ENCODE measurements at regions not wholly inside any gene's neighbourhood (a gene's known extent, or its start where the extent isn't known, plus 50 kb on each side); places are given as distances from the start of the nearest gene placed in this dataset.

GRCh38 chr15:70474471-70475406 is 288.6 kb downstream of the UACA start:
- TF ChIP-seq, protein P1, sequence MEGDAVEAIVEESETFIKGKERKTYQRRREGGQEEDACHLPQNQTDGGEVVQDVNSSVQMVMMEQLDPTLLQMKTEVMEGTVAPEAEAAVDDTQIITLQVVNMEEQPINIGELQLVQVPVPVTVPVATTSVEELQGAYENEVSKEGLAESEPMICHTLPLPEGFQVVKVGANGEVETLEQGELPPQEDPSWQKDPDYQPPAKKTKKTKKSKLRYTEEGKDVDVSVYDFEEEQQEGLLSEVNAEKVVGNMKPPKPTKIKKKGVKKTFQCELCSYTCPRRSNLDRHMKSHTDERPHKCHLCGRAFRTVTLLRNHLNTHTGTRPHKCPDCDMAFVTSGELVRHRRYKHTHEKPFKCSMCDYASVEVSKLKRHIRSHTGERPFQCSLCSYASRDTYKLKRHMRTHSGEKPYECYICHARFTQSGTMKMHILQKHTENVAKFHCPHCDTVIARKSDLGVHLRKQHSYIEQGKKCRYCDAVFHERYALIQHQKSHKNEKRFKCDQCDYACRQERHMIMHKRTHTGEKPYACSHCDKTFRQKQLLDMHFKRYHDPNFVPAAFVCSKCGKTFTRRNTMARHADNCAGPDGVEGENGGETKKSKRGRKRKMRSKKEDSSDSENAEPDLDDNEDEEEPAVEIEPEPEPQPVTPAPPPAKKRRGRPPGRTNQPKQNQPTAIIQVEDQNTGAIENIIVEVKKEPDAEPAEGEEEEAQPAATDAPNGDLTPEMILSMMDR (conservative IDR thresholded peaks at IDR 0.05; ENCODE audit: low read depth, low read length): no peak
- H3K4me3 ChIP-seq (ENCODE audit: low read length): no peak overlapping the region
- DNase-seq (ENCODE audit: low read depth): peak; percentile 98

DNA sequence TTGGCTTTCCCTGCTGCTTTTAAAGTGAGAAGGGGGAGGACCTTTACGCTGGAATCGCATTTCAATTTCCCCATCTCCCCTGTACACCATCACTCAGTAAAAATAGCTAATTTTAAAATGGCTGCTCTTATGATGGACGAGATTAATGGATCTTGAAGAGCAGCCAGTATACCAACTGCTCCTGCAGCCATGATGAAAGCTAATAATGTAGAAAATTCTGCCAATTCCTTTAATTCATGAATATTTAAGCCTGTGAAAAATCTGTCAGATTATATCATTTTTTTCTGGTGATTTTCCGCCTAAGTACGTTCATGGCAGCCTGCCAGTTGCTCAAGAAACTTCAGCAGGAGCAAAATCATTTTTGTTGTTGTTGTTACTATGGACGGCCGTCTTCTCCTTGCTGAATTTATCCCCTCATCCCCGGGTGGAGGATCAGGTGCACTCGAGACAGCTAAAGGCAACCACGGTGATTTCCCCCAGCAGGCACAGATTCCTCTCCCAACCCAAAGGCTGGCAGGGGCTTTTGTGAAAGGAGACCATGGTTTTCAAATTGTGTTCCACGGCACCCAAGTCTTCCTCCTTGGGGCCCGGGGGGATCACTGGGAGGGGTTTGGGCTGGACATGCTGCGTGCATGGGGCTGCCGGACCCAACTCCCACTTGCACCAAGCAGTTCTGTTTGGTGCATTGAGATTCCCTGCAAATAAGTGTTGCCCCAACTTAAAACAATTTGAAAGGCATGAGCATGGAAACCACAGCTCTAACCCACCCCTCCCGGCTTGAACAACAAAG is 289.6 kb downstream of the UACA start:
- TF ChIP-seq, protein P1 (conservative IDR thresholded peaks at IDR 0.05; ENCODE audit: low read depth, low read length): no peak
- peak; percentile 89 for DNase-seq (ENCODE audit: low read depth)
- H3K4me3 ChIP-seq (ENCODE audit: low read length): no peak overlapping the region

DNA sequence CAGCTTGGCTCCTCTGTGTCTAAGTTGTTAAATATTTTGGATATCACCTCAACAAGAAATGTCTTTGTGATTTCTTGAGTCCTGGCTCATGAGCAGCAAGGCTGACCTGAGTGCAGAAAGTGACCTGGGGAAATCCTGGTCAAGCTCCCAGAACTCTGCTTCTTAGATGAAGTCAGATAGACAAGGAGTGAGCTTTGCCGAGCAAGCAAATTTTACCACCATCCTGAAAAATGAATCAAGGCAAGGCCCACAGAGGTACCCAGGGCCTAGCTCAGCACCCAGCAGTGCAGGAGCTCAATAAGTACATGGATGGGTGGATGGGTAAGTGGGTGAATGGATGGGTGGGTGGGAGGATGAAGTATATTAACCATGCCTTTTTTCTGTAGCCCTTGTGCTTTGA is 291.8 kb downstream of the UACA start:
- no peak for DNase-seq (ENCODE audit: low read depth)
- H3K4me3 ChIP-seq (ENCODE audit: low read length): no peak overlapping the region
- TF ChIP-seq, protein P1 (conservative IDR thresholded peaks at IDR 0.05; ENCODE audit: low read depth, low read length): no peak

DNA sequence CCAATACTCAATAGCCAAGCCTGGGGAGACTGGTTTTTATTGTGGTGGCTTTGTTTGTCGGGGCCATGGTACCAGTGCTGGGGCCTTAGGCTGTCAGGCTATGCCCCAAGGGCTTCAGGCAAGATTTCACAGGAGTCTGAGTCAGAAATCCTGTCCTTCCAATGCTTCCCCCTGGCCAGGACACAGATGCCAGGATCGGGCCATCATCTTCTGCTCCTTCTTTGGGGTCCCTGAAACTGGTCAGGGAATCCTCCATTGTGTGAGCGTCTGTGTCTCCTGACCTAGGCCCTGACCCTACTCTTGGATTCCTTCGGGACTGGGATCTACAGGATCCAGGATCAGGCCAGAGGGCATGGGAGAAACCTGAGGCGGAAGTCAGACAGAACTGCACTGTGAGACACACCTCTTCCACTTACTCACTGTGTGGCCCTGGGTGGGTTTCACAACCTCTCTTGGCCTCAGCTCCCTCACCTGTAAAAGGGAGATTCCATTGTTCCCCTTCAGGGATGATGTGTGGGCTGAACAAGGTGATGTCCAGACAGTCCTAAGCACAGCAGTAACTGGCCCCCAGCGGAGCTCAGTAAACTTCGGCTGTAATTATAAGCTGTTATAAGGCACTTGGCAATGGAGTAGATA is 292.7 kb downstream of the UACA start:
- DNase-seq (ENCODE audit: low read depth): no peak
- H3K4me3 ChIP-seq (ENCODE audit: low read length): no peak overlapping the region
- TF ChIP-seq, protein P1 (conservative IDR thresholded peaks at IDR 0.05; ENCODE audit: low read depth, low read length): no peak

- H3K4me3 ChIP-seq (ENCODE audit: low read length): no peak overlapping the region
- TF ChIP-seq, protein P1 (conservative IDR thresholded peaks at IDR 0.05; ENCODE audit: low read depth, low read length): no peak
- DNase-seq (ENCODE audit: low read depth): no peak
Measured at GRCh38 chr15:70469651-70470555, 293.5 kb downstream of the UACA start.

GRCh38 chr15:70469182-70469581 is 294.2 kb downstream of the UACA start:
- H3K4me3 ChIP-seq (ENCODE audit: low read length): no peak overlapping the region
- TF ChIP-seq, protein P1 (conservative IDR thresholded peaks at IDR 0.05; ENCODE audit: low read depth, low read length): no peak
- no peak for DNase-seq (ENCODE audit: low read depth)
